ENCODE measurements at regions not wholly inside any gene's neighbourhood (a gene's known extent, or its start where the extent isn't known, plus 50 kb on each side); places are given as distances from the start of the nearest gene placed in this dataset.

- Histone ChIP-seq H3K4me1 (ENCODE audit: insufficient read depth, low read length) (no peaks in the 10 kb centered on the region), H3K4me2 (ENCODE audit: low read length) (no peak overlapping the region), H3K36me3 (ENCODE audit: insufficient read depth, low read length) (no peaks in the 10 kb centered on the region), H3K4me3 (ENCODE audit: insufficient read depth, low read depth, low read length) (no peak overlapping the region), H3K9me3 (ENCODE audit: insufficient read depth, low read depth, low read length) (no peaks in the 10 kb centered on the region), H3K27me3 (ENCODE audit: insufficient read depth, low read length) (no peaks in the 10 kb centered on the region), H3K27ac (ENCODE audit: low read depth, low read length) (no peak overlapping the region), H3K9ac (ENCODE audit: low read length) (no peak overlapping the region), H2AFZ (ENCODE audit: low read depth, low read length) (no peak overlapping the region), H4K20me1 (ENCODE audit: insufficient read depth, low read length) (no peaks in the 10 kb centered on the region), H3K79me2 (ENCODE audit: insufficient read depth, low read length) (no peaks in the 10 kb centered on the region)
- Mint-ChIP-seq H3K27me3 (ENCODE audit: low read depth, unreplicated experiment) (no peaks in the 10 kb centered on the region), H3K4me1 (ENCODE audit: low read depth, unreplicated experiment) (no peaks in the 10 kb centered on the region), H3K27ac (ENCODE audit: unreplicated experiment) (no peak overlapping the region), H3K36me3 (ENCODE audit: low read depth, unreplicated experiment) (no peaks in the 10 kb centered on the region), H3K4me3 (ENCODE audit: unreplicated experiment) (no peak overlapping the region), H3K9me3 (ENCODE audit: unreplicated experiment) (no peaks in the 10 kb centered on the region)
- FAIRE-seq = no peak
- no peak for DNase-seq (ENCODE audit: low read depth)
- no peak for TF ChIP-seq CTCF (IDR thresholded peaks at IDR 0.05; ENCODE audit: insufficient read depth, low read depth, low read length)
- no peak for TF ChIP-seq EZH2 (IDR thresholded peaks at IDR 0.05; ENCODE audit: insufficient read depth, low read length)
Observed at GRCh38 chr2:35281702-35282101, 1073.9 kb upstream of the CRIM1 start.

- Mint-ChIP-seq H3K4me1 (ENCODE audit: low read depth, unreplicated experiment) (peaks cover 2% of the 10 kb centered on the region), H3K9me3 (ENCODE audit: unreplicated experiment) (no peaks in the 10 kb centered on the region), H3K4me3 (ENCODE audit: unreplicated experiment) (no peak overlapping the region), H3K27ac (ENCODE audit: unreplicated experiment) (no peak overlapping the region), H3K27me3 (ENCODE audit: low read depth, unreplicated experiment) (no peaks in the 10 kb centered on the region), H3K36me3 (ENCODE audit: low read depth, unreplicated experiment) (no peaks in the 10 kb centered on the region)
- Histone ChIP-seq H3K27ac (ENCODE audit: low read depth, low read length) (no peak overlapping the region), H4K20me1 (ENCODE audit: insufficient read depth, low read length) (no peaks in the 10 kb centered on the region), H3K4me3 (ENCODE audit: insufficient read depth, low read depth, low read length) (no peak overlapping the region), H3K27me3 (ENCODE audit: insufficient read depth, low read length) (no peaks in the 10 kb centered on the region), H3K9me3 (ENCODE audit: insufficient read depth, low read depth, low read length) (no peaks in the 10 kb centered on the region), H3K79me2 (ENCODE audit: insufficient read depth, low read length) (no peaks in the 10 kb centered on the region), H3K9ac (ENCODE audit: low read length) (no peak overlapping the region), H3K4me2 (ENCODE audit: low read length) (no peak overlapping the region), H3K36me3 (ENCODE audit: insufficient read depth, low read length) (no peaks in the 10 kb centered on the region), H3K4me1 (ENCODE audit: insufficient read depth, low read length) (no peaks in the 10 kb centered on the region), H2AFZ (ENCODE audit: low read depth, low read length) (no peak overlapping the region)
- no peak for TF ChIP-seq CTCF (IDR thresholded peaks at IDR 0.05; ENCODE audit: insufficient read depth, low read depth, low read length)
- no peak for TF ChIP-seq EZH2 (IDR thresholded peaks at IDR 0.05; ENCODE audit: insufficient read depth, low read length)
- DNase-seq (ENCODE audit: low read depth) (no peak), FAIRE-seq (no peak)
Observed at GRCh38 chr2:35255826-35256225, 1099.8 kb upstream of the CRIM1 start.

- FAIRE-seq (no peak), DNase-seq (ENCODE audit: low read depth) (no peak)
- Mint-ChIP-seq H3K4me3 (ENCODE audit: unreplicated experiment) (no peak overlapping the region), H3K36me3 (ENCODE audit: low read depth, unreplicated experiment) (no peaks in the 10 kb centered on the region), H3K4me1 (ENCODE audit: low read depth, unreplicated experiment) (no peaks in the 10 kb centered on the region), H3K9me3 (ENCODE audit: unreplicated experiment) (peaks cover 3% of the 10 kb centered on the region), H3K27me3 (ENCODE audit: low read depth, unreplicated experiment) (no peaks in the 10 kb centered on the region), H3K27ac (ENCODE audit: unreplicated experiment) (no peak overlapping the region)
- H3K9ac ChIP-seq (ENCODE audit: low read length) = no peak overlapping the region
- no peak overlapping the region for H3K4me3 ChIP-seq (ENCODE audit: insufficient read depth, low read depth, low read length)
- no peaks in the 10 kb centered on the region for H3K9me3 ChIP-seq (ENCODE audit: insufficient read depth, low read depth, low read length)
- no peaks in the 10 kb centered on the region for H3K4me1 ChIP-seq (ENCODE audit: insufficient read depth, low read length)
- no peak overlapping the region for H3K27ac ChIP-seq (ENCODE audit: low read depth, low read length)
- H3K36me3 ChIP-seq (ENCODE audit: insufficient read depth, low read length) = no peaks in the 10 kb centered on the region
- H2AFZ ChIP-seq (ENCODE audit: low read depth, low read length) = no peak overlapping the region
- no peak for TF ChIP-seq EZH2 (IDR thresholded peaks at IDR 0.05; ENCODE audit: insufficient read depth, low read length)
- TF ChIP-seq CTCF (IDR thresholded peaks at IDR 0.05; ENCODE audit: insufficient read depth, low read depth, low read length) = no peak
- H4K20me1 ChIP-seq (ENCODE audit: insufficient read depth, low read length) = no peaks in the 10 kb centered on the region
- no peak overlapping the region for H3K4me2 ChIP-seq (ENCODE audit: low read length)
- H3K27me3 ChIP-seq (ENCODE audit: insufficient read depth, low read length) = no peaks in the 10 kb centered on the region
- no peaks in the 10 kb centered on the region for H3K79me2 ChIP-seq (ENCODE audit: insufficient read depth, low read length)
Observed at GRCh38 chr2:35251156-35251555, 1104.4 kb upstream of the CRIM1 start.
